C4-2B (cell line): ENCODE measurements at regions not wholly inside any gene's neighbourhood (a gene's known extent, or its start where the extent isn't known, plus 50 kb on each side); places are given as distances from the start of the nearest gene placed in this dataset.

Experiments used
- CTCF ChIP-seq: fragments of 450-650 bp; conservative IDR thresholded peaks from 2 replicates; pipeline ENCODE4 v1.5.1; 2017; ENCODE audit warnings: mild to moderate bottlenecking
- ZFX ChIP-seq: fragments of 450-650 bp; IDR thresholded peaks from 2 replicates; pipeline ENCODE4 v1.6.1; 2017

- TF ChIP-seq CTCF (no peak), ZFX (no peak)
These were observed 109.0 kb downstream of the ANXA3 start for GRCh38 chr4:78660559-78660958.
